ENCODE measurements at regions not wholly inside any gene's neighbourhood (a gene's known extent, or its start where the extent isn't known, plus 50 kb on each side); places are given as distances from the start of the nearest gene placed in this dataset.

DNA sequence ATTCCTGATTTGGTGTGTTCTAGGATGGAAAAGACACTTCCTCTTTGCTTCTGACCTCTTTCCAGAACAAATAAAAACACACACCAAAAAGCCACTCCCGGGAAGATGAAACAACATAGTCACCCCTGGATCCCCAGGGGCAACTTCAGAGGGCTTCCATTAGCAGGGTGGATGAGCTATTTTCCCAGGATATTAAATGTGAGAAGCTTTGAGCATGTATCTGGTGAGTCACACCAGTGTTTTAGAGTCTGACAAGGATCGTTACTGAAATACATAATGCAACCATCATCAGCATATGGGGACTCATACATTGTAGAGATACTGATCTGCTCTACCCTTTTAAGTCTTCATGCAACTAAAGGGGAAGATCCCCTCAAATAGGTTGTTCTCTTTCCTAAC, 115.5 kb upstream of the ZNF438 start:
- DNase-seq: no peak

DNA sequence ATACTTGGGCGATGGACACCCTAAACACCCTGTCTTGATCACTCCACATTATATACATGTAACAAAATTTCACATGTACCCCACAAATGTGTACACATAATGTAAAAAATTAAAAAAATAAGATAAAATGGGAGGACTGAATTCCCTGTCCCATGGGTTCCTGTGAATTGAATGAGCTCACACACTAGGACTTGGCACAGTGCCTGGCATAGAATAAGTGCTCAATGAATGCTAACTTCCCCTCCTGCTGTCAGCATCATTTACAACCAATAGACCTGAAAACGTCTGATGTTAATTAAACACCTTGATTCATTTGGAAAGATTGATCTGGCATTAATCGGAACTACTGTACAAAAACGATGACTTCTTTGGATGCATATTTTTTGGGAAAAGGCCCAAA, 117.3 kb upstream of the ZNF438 start:
- no peak for DNase-seq

DNA sequence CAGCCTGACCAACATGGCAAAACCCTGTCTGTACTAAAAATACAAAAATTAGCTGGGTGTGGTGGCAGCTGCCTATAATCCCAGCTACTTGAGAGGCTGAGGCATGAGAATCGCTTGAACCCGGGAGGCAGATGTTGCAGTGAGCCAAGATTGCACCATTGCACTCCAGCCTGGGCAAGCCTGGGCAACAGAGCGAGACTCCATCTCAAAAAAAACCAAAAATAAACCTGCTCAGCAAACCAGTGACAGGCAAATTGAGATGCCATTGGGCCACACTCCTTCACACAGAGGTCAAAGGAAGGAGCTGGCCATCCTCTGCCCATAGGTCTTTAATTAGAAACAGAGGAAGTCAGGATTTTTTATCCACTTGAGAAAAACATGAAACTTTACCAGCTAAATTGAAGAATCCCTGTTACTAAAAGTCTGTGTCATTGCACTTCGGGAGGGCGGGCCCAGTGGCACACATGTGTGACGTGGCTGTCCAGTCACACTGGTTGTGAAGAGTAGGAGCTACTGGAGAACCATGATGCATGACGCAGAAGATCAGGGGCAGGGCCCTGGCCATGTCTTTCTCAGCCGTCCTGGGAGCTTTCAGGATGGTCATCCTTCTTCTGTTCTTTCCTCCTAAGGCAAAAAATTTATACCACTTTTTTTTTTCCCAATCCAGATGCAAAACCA, 118.3 kb upstream of the ZNF438 start:
- no peak for DNase-seq

DNA sequence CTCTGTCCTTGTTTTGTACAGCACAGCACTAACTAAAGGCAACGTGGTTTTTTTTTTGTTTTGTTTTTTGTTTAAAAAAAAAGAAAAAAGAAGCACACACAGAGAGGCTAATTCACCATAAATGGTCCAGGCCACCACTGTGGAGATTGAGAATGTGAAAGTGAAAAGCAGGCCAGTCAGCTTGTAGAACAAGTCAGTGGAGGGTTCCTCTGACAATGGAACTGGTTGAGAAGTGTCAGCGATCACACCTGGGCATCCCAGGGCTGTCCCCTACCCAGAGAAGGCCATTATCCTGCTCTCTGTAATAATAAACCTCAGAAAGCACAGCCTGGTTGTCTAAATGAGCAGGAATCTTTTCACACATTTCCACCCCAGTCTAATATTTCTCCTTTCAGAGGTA, 119.6 kb upstream of the ZNF438 start:
- DNase-seq: no peak

- DNase-seq: no peak
Measured at GRCh38 chr10:31152421-31153135, 120.9 kb upstream of the ZNF438 start.

DNA sequence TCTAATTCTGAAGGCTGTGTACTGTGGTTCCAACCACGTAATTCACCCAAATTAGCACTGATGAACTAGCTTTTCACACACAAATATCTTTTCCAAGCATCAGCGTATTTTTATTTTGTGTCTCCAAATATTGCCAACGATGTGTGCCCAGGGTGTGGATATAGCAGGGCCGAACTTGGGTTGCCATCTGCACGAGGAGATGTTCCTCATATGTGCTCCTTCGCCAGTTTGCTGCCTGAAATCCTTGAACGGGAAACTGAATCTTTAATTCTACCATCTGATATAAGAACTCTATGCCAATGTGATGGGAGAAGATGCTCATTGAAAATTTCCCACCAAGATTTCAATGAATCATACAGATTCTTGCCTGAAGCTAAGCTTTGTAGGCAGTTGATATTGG, 121.5 kb upstream of the ZNF438 start:
- no peak for DNase-seq

- no peak for DNase-seq
Measured at GRCh38 chr10:31153692-31154091, 122.0 kb upstream of the ZNF438 start.

- DNase-seq: no peak
Measured at GRCh38 chr10:31154996-31155395, 123.3 kb upstream of the ZNF438 start.

GRCh38 chr10:31157123-31158010, 125.7 kb upstream of the ZNF438 start:
- DNase-seq: no peak

DNA sequence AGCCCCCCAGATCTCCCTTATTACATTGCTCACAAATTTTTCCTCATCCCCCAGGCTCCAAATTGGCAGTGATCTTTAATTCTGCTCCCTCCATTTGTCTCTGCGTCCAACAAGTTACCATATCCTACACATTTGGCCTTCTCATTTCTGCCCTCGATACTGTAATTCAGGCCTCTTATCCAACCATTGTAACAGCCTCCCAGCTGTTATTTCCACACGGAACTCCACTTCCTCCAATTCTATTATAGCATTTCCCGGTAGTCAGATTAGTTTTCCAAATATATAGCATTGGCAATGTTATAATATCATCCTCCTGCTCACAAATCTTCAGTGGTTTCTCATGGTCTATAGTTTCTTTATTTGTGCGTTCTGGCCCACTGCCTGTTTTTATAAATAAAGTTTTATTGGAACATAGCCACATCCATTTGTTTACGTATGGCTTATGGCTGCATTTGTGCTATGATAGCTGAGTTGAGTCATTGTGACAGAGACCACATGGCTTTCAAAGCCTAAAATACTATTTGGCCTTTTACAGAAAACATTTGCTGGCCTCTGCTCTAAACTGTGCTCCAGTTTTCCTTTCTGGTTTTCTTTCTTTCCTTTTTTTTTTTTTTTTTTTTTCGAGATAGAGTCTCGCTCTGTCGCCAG, 126.5 kb upstream of the ZNF438 start:
- no peak for DNase-seq

DNA sequence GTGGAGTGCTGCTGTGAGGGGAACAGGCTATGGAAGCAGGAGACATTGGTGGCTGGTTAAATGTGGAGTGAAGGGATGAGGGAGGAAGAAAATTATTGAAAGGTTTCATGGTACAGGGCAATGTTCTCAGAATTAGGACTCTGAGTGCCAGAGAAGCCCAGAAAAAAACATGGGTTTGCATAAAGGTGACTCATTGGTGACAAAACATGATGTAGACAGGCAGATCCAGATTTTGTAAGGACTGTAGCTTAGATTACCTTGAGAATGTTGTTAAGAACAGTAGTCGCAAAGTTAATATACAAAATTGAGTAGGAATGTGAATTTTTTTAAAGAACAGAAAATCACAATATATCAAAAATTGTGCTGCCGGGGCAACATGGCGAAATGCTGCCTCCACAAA, 134.9 kb upstream of the ZNF438 start:
- DNase-seq: no peak

- DNase-seq: no peak
Measured at GRCh38 chr10:31170636-31171035, 139.0 kb upstream of the ZNF438 start.

- DNase-seq: no peak
Measured at GRCh38 chr10:31171402-31172083, 139.9 kb upstream of the ZNF438 start.

DNA sequence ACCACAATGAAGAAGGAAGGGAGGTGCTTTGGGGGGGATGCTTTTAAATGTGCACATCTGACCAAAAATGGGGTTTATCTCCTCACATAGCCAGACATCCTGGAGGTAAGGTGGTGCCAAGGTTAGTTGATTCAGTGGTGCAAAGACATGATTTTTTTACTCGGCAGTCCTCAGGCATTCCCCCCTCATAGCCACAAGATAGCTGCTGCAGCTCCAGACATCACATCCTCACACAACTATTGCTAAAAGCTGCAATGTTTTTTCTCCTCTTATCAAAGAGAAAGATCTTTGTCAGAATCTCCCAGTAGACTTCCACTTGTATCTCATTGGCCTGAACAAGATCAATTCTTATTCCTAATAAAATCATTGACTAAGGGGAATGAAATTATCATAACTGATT, 141.3 kb upstream of the ZNF438 start:
- no peak for DNase-seq

- DNase-seq: no peak
Measured at GRCh38 chr10:31173752-31174151, 142.1 kb upstream of the ZNF438 start.

DNA sequence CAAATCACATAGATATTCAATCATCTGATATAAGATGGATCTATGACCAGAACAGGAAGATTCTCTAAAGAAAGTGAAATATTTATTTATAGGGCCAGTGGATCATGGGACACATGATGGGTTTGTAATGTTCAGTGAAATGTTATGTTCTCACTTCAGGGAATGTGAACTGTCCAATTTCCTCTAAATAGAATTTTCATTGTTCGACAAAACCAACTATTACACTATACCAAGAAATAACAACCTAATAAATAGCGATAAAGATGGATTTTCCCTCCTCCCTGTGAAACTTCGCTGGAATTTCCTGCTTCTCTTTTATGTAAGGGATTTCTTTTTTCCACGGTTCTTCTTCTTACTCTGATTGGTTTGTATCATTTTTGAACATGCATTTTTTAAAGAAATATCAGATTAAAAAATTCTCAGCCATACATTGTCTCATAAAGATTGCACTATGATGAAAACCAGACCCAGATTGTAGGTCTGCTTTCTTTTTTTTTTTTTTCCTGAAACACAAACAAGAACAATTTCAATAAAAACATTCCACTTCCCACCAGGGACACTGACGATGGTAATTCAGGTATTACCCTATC, 139.8 kb upstream of the ZEB1 start:
- no peak for DNase-seq

DNA sequence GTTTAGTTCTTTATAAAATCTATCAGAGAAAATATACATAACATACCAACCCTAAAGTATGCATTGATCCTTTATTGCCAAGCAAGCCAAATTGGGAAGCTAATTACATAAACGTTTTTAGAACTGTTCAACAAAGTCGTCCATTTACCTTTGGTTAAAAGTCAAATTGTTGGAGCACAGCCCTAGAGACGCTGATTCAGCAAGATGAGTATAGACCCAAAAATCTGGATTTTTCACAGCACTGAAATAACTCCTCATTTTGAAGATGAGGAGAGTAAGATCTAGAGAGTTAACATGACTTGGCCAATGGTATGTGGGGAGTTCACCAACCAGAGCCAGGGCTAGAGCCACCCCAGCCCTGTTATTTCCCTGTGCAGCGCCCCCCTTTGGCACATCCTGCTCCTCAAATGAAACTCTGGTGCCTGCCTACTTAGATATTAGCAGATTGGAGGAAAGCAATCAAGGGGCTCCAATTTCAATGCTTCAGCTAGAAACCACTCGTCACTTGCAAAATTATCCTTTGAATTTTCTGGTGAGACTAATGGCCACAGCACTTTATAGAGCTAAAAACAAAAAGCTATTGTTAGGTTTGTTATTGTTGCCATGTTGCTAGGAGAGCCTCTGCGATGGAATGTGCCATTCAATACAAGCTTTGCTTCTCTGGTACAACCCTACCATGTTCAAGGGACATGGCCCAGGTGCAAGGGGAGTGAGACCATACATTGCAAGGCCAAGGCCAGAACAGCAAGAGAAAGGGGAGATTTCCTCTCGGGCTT, 132.6 kb upstream of the ZEB1 start:
- DNase-seq: no peak

DNA sequence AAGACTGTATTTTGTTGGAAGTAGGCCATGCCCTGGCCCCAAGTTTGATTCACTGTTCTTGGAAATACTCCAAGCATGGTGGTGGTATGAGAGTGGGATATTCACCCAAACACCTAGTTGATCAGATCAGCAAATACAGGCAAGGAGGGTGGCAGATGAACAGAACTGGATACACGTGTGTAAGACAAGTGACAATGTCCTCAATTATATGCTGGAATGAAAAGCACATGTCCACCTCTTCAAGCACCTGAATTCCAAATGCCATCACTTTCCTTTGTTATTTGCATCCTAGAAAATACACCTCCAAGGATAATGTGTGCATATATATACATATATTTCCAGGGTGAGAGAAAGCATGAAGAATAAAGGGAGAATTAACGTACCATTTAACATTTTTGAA, 131.8 kb upstream of the ZEB1 start:
- DNase-seq: no peak

GRCh38 chr10:31187607-31188210, 131.3 kb upstream of the ZEB1 start:
- DNase-seq: no peak

- no peak for DNase-seq
Measured at GRCh38 chr10:31188792-31189406, 130.1 kb upstream of the ZEB1 start.

- DNase-seq: no peak
Measured at GRCh38 chr10:31190488-31190887, 128.5 kb upstream of the ZEB1 start.
